ENCODE measurements at regions not wholly inside any gene's neighbourhood (a gene's known extent, or its start where the extent isn't known, plus 50 kb on each side); places are given as distances from the start of the nearest gene placed in this dataset.

DNA sequence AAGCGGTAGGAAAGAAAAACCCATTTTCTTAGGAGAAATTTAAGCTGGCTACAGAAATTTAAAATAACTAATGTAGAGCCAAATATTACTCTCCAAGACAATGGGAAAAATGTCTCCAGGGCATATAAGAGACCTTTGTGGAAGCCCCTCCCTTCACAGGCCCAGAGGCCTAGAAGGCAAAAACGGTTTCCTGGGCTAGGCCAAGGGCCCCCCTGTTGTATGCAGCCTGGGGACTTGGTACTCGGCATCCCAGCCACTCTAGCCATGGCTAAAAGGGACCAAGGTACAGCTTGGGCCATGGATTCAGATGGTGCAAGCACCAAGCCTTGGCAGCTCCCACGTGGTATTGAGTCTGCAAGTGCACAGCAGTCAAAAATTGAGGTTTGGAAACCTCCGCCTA is 90.1 kb downstream of the CGGBP1 start:
- CTCF ChIA-PET, result no interaction called here
- BruUV-seq (replicated peaks), result no TSS peak
- Histone ChIP-seq H3K27me3 (replicated peaks; ENCODE audit: insufficient read depth, low read depth, low read length, poor library complexity) (no peaks in the 10 kb centered on the region), H3K27ac (ENCODE audit: low read depth, low read length, poor library complexity, severe bottlenecking) (no peak overlapping the region), H3K36me3 (ENCODE audit: insufficient read depth, low read length, poor library complexity, severe bottlenecking) (no peaks in the 10 kb centered on the region), H3K9me3 (ENCODE audit: low read depth, low read length, poor library complexity, severe bottlenecking) (no peaks in the 10 kb centered on the region), H3K4me1 (ENCODE audit: insufficient read depth, low read length, poor library complexity, severe bottlenecking) (no peaks in the 10 kb centered on the region), H3K4me3 (ENCODE audit: low read depth, low read length, poor library complexity, severe bottlenecking) (no peak overlapping the region)
- POLR2A ChIA-PET (ENCODE audit: low non-redundant PET), result no interaction called here
- DNase-seq (ENCODE audit: low spot score), result no peak
- TF ChIP-seq, protein P1, sequence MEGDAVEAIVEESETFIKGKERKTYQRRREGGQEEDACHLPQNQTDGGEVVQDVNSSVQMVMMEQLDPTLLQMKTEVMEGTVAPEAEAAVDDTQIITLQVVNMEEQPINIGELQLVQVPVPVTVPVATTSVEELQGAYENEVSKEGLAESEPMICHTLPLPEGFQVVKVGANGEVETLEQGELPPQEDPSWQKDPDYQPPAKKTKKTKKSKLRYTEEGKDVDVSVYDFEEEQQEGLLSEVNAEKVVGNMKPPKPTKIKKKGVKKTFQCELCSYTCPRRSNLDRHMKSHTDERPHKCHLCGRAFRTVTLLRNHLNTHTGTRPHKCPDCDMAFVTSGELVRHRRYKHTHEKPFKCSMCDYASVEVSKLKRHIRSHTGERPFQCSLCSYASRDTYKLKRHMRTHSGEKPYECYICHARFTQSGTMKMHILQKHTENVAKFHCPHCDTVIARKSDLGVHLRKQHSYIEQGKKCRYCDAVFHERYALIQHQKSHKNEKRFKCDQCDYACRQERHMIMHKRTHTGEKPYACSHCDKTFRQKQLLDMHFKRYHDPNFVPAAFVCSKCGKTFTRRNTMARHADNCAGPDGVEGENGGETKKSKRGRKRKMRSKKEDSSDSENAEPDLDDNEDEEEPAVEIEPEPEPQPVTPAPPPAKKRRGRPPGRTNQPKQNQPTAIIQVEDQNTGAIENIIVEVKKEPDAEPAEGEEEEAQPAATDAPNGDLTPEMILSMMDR (conservative IDR thresholded peaks at IDR 0.05; ENCODE audit: low read depth, low read length), result no peak
- TF ChIP-seq EZH2 (IDR thresholded peaks at IDR 0.05; ENCODE audit: borderline replicate concordance, low read depth, low read length, poor library complexity, severe bottlenecking), result no peak
- intact Hi-C loops (cut with micrococcal nuclease; ENCODE audit: unreplicated experiment), result no loop called here

DNA sequence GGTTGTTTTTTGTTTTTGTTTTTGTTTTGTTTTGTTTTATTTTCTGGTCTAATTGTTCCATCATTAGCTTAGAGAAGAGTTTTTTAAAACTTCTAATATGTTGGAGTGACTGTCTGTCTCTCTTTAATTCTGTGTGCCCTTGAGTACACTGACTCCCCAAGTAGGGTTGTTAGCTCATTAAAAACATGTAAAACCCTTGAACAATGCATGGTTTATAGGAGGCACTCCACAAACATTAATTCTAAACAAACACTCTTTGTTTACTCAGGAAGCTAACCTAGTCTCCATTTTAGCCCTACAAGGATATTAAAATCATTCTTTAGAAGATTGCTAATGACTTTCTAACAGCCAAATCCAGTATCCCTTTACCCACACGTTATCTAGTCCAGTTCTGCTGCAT is 100.5 kb downstream of the CGGBP1 start:
- Histone ChIP-seq H3K4me1 (ENCODE audit: insufficient read depth, low read length, poor library complexity, severe bottlenecking) (no peaks in the 10 kb centered on the region), H3K4me3 (ENCODE audit: low read depth, low read length, poor library complexity, severe bottlenecking) (no peak overlapping the region), H3K27ac (ENCODE audit: low read depth, low read length, poor library complexity, severe bottlenecking) (no peak overlapping the region), H3K9me3 (ENCODE audit: low read depth, low read length, poor library complexity, severe bottlenecking) (no peaks in the 10 kb centered on the region), H3K27me3 (replicated peaks; ENCODE audit: insufficient read depth, low read depth, low read length, poor library complexity) (no peaks in the 10 kb centered on the region), H3K36me3 (ENCODE audit: insufficient read depth, low read length, poor library complexity, severe bottlenecking) (no peaks in the 10 kb centered on the region)
- intact Hi-C loops (cut with micrococcal nuclease; ENCODE audit: unreplicated experiment), result no loop called here
- CTCF ChIA-PET, result no interaction called here
- POLR2A ChIA-PET (ENCODE audit: low non-redundant PET), result interaction anchor here (0.8 kb wide), 1 partner anchor 818 kb away, joined by 3 read pairs; no protein-coding TSS in a partner anchor
- TF ChIP-seq, protein P1 (conservative IDR thresholded peaks at IDR 0.05; ENCODE audit: low read depth, low read length), result no peak
- no peak for TF ChIP-seq EZH2 (IDR thresholded peaks at IDR 0.05; ENCODE audit: borderline replicate concordance, low read depth, low read length, poor library complexity, severe bottlenecking)
- no TSS peak for BruUV-seq (replicated peaks)
- no peak for DNase-seq (ENCODE audit: low spot score)

DNA sequence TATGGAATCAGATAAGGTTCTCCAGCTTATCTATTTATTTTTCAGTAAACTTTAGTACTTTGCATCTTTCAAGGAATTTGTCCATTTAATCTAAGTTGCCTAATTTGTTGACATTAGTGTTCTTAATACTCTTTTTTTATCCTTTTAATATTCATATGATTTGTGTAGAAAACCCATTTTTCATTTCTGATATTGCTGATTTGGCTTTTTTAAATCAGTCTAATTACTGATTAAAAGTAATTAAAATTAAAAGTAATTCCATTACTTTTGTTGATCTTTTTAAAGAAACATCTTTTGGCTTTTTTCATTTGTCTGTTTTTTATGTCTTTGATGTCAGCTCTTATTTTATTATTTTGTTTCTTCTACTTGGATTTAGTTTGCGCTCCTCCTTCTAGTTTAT is 101.2 kb downstream of the CGGBP1 start:
- CTCF ChIA-PET, result interaction anchor here (0.7 kb wide), 1 partner anchor 47 kb away, joined by 3 read pairs; no protein-coding TSS in a partner anchor
- no peak for TF ChIP-seq EZH2 (IDR thresholded peaks at IDR 0.05; ENCODE audit: borderline replicate concordance, low read depth, low read length, poor library complexity, severe bottlenecking)
- TF ChIP-seq, protein P1 (conservative IDR thresholded peaks at IDR 0.05; ENCODE audit: low read depth, low read length), result no peak
- Histone ChIP-seq H3K4me3 (ENCODE audit: low read depth, low read length, poor library complexity, severe bottlenecking) (no peak overlapping the region), H3K36me3 (ENCODE audit: insufficient read depth, low read length, poor library complexity, severe bottlenecking) (no peaks in the 10 kb centered on the region), H3K27me3 (replicated peaks; ENCODE audit: insufficient read depth, low read depth, low read length, poor library complexity) (no peaks in the 10 kb centered on the region), H3K27ac (ENCODE audit: low read depth, low read length, poor library complexity, severe bottlenecking) (no peak overlapping the region), H3K9me3 (ENCODE audit: low read depth, low read length, poor library complexity, severe bottlenecking) (no peaks in the 10 kb centered on the region), H3K4me1 (ENCODE audit: insufficient read depth, low read length, poor library complexity, severe bottlenecking) (no peaks in the 10 kb centered on the region)
- POLR2A ChIA-PET (ENCODE audit: low non-redundant PET), result no interaction called here
- intact Hi-C loops (cut with micrococcal nuclease; ENCODE audit: unreplicated experiment), result no loop called here
- DNase-seq (ENCODE audit: low spot score), result no peak
- no TSS peak for BruUV-seq (replicated peaks)
